ENCODE measurements at regions not wholly inside any gene's neighbourhood (a gene's known extent, or its start where the extent isn't known, plus 50 kb on each side); places are given as distances from the start of the nearest gene placed in this dataset.

- H3K4me3 ChIP-seq = no peak overlapping the region
- H3K27ac ChIP-seq = no peak overlapping the region
- no peaks in the 10 kb centered on the region for H3K36me3 ChIP-seq
- no peak for TF ChIP-seq CTCF (IDR thresholded peaks at IDR 0.05)
- intact Hi-C loops (cut with DNase I; ENCODE audit: low total_unique reads) = no loop called here
- no peak for DNase-seq
- no peaks in the 10 kb centered on the region for H3K4me1 ChIP-seq
- no peaks in the 10 kb centered on the region for H3K27me3 ChIP-seq
- H3K9me3 ChIP-seq = no peaks in the 10 kb centered on the region
Observed at GRCh38 chr10:8956400-8956799, 901.9 kb downstream of the GATA3 start.

- Histone ChIP-seq H3K36me3 (no peaks in the 10 kb centered on the region), H3K27me3 (no peaks in the 10 kb centered on the region), H3K4me3 (no peak overlapping the region), H3K9me3 (no peaks in the 10 kb centered on the region), H3K4me1 (no peaks in the 10 kb centered on the region), H3K27ac (no peak overlapping the region)
- DNase-seq = no peak
- TF ChIP-seq CTCF (IDR thresholded peaks at IDR 0.05) = no peak
- intact Hi-C loops (cut with DNase I; ENCODE audit: low total_unique reads) = no loop called here
Observed at GRCh38 chr10:8962249-8962648, 907.8 kb downstream of the GATA3 start.

GRCh38 chr10:8967061-8967460 lies 912.6 kb downstream of the GATA3 start:
- no peak for TF ChIP-seq CTCF (IDR thresholded peaks at IDR 0.05)
- Histone ChIP-seq H3K4me1 (no peaks in the 10 kb centered on the region), H3K27me3 (no peaks in the 10 kb centered on the region), H3K27ac (no peak overlapping the region), H3K9me3 (no peaks in the 10 kb centered on the region), H3K36me3 (no peaks in the 10 kb centered on the region), H3K4me3 (no peak overlapping the region)
- intact Hi-C loops (cut with DNase I; ENCODE audit: low total_unique reads) = no loop called here
- DNase-seq = no peak

- no peaks in the 10 kb centered on the region for H3K9me3 ChIP-seq
- DNase-seq = no peak
- TF ChIP-seq CTCF (IDR thresholded peaks at IDR 0.05) = no peak
- H3K4me1 ChIP-seq = no peaks in the 10 kb centered on the region
- H3K4me3 ChIP-seq = no peak overlapping the region
- H3K27me3 ChIP-seq = no peaks in the 10 kb centered on the region
- intact Hi-C loops (cut with DNase I; ENCODE audit: low total_unique reads) = no loop called here
- no peak overlapping the region for H3K27ac ChIP-seq
- H3K36me3 ChIP-seq = no peaks in the 10 kb centered on the region
Observed at GRCh38 chr10:8969853-8970252, 915.4 kb downstream of the GATA3 start.

- no peak for TF ChIP-seq CTCF (IDR thresholded peaks at IDR 0.05)
- H3K27me3 ChIP-seq = no peaks in the 10 kb centered on the region
- no peak overlapping the region for H3K4me3 ChIP-seq
- no peaks in the 10 kb centered on the region for H3K9me3 ChIP-seq
- no peaks in the 10 kb centered on the region for H3K36me3 ChIP-seq
- H3K27ac ChIP-seq = no peak overlapping the region
- no peak for DNase-seq
- no peaks in the 10 kb centered on the region for H3K4me1 ChIP-seq
- intact Hi-C loops (cut with DNase I; ENCODE audit: low total_unique reads) = no loop called here
Observed at GRCh38 chr10:8975535-8975934, 921.0 kb downstream of the GATA3 start.

- H3K27ac ChIP-seq = no peak overlapping the region
- no peaks in the 10 kb centered on the region for H3K9me3 ChIP-seq
- H3K4me1 ChIP-seq = no peaks in the 10 kb centered on the region
- no peaks in the 10 kb centered on the region for H3K36me3 ChIP-seq
- no peak for TF ChIP-seq CTCF (IDR thresholded peaks at IDR 0.05)
- no peak overlapping the region for H3K4me3 ChIP-seq
- H3K27me3 ChIP-seq = no peaks in the 10 kb centered on the region
- no peak for DNase-seq
- intact Hi-C loops (cut with DNase I; ENCODE audit: low total_unique reads) = no loop called here
Observed at GRCh38 chr10:8978100-8978499, 923.6 kb downstream of the GATA3 start.

All from tibial artery (tissue), 4 donors.